EH (cell line): ENCODE measurements at regions not wholly inside any gene's neighbourhood (a gene's known extent, or its start where the extent isn't known, plus 50 kb on each side); places are given as distances from the start of the nearest gene placed in this dataset.
A peak's percentile ranks its signal among the peaks of the same experiment; 100 is the strongest.
"Not testable (repeated sequence)": the region's sequence is repeated elsewhere in the genome, so short reads cannot be mapped to it uniquely, and the experiment has no call there.

Source experiments
- DNase-seq: peaks from one replicate; pipeline ENCODE4 v3.0.0-alpha.2; 2015; ENCODE audit warnings: low read depth

DNA sequence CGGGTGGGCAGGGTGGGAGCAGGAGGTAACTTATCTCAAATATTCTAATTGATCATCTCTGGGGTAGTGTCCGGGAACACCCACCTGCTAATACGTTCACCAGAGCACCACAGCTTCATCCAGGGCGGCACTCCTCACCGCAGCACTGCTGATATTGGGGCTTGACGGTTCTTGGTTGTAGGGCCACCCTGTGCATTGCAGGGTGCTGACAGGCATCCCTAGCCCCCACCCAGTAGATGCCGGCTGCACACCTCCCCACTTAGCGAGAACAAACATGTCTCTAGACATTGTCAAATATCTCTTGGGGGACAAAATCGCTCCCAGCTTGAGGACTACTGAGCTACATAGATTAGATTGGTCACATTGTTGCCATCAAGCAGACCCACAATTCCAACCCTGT is 73.9 kb upstream of the WASF3 start:
- DNase-seq = no peak

DNA sequence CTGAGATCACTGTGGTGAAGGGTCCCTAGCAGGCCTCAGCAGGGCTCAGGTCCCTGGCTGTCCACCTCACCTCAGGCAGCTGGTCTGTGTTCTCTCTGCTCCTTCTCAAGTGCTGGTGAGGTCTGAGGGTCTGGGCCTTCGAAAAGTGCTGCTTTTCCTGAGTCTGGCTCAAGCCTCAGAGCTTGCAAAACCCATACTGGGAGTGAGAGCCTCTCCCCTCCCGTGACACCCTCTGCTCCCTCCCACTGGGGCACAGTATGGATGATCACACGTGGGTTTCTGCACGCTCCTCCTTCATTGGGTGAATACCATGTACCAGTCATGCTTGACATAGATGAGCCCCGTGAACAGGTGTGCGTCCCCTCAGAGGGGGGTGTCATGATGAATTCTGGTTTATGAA is 73.3 kb upstream of the WASF3 start:
- no peak for DNase-seq

DNA sequence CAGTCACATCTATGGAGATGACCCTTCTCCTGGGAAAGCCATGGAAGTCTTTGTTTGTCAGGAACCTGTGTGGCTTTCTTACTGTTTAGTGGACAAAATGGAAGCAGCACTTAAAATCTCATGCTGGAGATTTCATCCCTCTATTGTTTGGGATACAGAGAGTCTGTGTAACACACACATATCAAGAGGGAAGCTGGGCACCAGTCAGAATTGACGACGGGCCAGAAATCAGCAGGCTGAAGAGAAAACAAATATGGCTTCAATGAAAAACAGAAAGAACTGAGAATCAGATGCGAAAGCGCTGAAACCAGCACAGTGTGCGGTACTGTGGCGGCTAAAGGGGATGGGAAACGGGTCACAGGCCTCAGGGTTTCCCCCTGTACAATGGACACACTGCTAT is 72.2 kb upstream of the WASF3 start:
- no peak for DNase-seq

DNA sequence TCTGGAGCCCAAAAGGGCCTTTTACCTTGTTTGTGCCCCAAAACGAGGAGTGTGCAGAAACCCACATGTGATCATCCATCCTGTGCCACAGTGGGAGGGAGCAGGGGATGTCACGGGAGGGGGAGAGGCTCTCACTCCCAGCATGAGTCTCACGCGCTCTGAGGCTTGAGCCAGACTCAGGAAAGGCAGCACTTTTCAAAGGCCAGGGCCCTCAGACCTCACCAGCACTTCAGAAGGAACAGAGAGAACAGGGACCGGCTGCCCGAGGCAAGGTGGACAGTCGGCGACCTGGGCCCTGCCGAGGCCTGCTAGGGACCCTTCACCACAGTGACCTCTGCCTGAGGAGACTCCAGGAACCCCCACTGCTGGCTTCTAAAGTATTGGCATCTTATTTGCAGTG is 71.7 kb upstream of the WASF3 start:
- DNase-seq = no peak

DNA sequence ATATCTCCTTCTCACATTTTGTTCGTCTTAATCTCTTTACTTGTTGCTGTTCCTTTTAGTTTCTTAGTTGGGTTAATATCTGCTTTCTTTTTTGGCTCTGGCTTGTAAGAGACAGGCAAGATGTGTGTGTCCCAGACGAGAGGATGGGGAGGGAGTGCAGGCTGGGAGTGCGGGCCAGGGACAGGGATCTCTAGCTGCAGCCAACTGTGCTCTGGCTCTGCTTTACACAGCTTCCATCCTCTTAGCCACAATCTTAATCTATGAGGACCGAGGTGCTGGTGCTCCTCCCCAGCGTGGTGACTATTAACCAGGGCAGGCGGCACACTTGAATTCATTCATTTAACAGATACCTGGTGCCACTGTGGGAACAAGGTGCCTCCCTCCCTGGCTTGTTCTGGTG is 70.9 kb upstream of the WASF3 start:
- DNase-seq = no peak

DNA sequence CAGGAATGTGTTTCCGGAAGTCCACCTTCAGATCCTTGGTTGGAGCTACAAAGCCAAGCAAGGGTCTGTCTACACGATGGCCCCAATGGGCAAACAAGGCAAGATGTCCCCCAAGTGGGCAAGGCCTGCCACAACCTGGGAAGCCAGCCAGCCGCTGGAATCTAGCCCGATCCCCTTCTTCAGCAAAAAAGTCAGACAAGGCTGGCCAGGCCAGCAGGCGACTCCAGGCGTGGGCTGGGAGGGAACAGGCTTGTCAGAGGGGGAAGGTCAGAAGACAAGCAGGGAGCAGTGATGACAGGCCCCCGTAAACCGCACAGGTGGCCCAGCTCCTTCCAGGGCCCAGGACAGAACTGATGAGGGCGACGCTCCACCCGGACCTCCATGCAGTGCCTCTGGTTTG is 69.7 kb upstream of the WASF3 start:
- no peak for DNase-seq

DNA sequence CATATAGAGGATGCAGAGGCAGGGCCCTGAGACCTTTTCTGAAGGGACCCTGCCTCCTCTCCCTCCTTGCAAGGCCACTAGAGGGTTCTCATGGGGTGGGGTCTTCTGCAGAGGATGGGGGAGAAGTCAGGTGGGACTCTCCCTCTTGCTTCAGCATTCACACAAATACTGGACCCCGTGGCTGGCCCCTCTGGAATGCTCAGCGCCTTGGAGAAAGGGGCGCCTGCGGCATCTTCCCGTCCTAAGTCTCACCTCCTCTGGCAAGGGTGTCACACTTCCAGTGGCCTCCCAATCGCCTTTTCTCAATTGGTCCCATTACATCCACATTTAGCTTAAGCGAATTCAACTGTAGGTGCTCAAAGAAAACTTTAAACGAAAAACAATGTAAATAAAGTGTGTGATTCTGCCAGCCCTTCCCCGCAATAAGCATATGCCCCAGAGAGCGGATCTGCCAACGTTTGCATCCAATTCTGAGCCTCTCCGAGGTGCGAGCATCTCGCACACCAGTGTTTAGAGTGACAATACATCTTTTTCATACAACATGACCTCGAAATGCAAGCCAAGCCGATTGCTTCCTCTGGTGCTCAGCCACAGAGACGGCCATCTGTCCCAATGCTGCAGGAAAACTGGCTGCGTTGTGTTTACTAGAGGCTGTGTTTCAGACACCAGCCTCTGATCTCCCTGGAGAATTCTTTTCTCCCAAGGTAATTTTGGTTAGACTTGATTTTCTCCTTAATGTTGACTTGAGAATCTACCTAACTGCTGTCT is 69.1 kb upstream of the WASF3 start:
- no peak for DNase-seq

DNA sequence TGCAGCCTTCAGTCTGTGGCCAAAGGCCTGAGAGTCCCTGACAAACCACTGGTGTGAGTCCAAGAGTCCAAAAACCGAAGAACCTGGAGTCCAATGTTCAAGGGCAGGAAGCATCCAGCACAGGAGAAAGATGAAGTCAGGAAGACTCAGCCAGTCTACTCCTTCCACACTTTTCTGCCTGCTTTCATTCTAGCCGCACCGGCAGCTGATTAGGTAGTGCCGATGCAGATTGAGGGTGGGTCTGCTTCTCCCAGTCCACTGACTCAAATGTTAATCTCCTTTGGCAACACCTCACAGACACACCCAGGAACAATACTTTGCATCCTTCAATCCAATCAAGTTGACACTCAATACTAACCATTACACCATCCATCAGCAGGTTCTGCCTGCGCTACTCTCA is 65.2 kb upstream of the WASF3 start:
- not testable (repeated sequence) for DNase-seq

DNA sequence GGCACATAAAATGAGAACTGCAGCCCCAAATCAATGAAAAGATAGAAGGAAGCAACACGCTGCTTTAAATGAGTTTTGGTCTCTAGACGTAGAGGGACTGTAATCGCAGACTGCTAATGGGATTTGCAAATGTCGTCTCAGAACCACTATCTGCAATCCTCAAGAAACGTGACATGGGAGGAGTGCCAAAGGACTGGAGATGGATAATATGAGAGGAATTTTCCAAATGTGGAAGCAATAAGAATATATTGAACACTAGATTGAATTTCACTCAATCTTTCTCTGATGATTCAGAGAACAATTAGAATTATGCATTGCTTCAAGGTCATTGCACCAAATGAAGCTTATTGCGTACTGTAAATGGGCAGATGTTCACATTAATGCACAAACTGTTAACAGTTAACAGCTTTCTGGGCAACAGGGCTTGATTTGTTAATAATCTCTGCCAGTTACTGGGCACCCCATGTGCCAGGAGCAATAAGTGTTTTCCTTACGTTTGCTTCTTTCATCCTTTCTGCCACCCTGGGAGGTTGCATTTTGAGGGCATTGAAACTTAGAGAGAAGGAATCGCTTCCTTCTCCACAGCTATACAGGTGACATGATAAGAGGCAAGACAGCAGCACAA is 62.8 kb upstream of the WASF3 start:
- no peak for DNase-seq

DNA sequence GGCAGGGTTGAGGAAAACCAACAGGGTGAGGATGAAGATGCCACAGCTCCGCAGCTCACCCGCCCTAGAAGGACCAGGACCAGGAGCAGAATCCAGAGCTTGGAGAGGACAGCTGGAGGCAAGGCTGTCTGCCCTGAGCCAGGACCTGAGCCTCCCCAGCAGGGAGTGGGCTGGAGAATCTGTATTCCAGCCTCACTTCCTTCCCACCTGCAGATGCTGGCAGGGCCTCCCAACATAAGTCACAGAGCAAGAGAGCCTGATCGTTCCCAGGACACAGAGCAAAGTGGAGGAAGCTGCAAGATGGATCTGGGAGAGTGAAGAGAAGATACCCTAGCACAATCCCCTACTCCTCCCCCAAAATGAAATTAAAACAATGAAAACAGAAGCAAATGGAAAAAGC is 61.7 kb upstream of the WASF3 start:
- no peak for DNase-seq

DNA sequence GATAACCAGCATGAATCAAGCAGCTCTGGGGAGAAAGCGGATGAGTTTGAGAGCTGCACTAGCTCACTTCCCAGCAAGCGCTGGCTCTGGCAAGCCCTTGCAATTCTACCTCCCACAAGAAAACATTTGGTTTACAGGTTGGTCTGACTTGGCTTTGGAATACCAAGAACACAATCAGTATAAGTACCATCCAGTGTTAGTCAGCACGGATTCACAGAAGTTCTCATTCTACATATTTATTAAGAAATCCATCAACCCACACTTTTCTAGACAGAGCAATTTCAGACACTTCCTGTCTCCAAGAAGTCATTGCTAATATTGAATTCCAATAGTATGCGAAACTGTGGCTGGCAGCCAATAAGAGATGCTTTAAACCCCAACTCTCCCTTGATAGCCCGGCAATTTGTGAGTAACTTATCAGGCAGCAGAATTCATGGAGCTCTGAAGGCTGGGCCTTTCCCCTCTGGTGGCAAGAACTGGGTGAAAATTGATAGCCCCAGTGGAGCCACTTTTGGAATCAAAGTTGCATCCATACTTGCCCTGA is 59.4 kb upstream of the WASF3 start:
- peak; percentile 95 for DNase-seq

DNA sequence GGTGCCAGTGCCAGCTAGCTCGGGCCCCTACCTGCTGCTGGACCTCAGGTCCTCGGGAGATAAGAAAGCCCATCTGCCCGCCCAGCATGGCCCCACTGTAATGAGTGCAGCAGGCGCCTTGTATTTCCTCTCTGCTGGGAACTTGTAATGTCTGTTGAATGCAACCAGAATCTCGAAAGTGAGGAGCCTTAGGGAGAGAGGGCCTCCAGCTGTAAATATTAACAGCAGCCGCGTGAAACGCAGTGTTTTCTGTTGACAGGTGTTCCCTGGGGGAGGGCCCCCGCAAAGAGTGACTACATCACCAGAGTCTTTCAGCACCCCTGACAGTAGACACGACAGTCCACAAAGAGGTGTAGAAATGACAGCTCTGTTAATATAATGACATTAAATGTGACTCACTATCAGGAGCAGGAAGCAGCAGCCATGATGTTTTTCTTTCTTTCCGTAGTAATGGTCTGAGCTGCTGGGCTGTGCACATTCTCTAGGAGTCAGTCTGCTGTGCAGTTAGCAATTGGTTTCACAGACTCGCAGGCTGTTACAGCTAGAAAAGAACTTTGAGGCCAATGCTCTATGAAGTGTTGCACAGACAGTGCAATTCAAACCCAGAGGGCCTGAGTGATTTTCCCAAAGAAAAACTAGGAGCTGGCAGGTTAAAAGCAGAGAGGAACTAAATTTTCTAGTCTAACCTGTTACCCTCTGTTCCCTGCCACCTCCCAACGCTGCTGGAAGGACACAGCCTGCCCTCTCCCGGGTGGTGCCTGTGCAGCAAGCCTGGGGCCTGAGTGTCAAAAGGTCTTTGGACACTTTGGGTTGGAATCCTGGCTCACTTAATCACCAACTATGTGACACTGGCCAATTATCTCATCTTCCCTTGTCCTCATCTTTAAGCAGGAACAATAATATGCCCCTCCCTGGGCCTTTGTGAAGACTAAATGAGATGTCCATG is 58.6 kb upstream of the WASF3 start:
- peak; percentile 68 for DNase-seq

DNA sequence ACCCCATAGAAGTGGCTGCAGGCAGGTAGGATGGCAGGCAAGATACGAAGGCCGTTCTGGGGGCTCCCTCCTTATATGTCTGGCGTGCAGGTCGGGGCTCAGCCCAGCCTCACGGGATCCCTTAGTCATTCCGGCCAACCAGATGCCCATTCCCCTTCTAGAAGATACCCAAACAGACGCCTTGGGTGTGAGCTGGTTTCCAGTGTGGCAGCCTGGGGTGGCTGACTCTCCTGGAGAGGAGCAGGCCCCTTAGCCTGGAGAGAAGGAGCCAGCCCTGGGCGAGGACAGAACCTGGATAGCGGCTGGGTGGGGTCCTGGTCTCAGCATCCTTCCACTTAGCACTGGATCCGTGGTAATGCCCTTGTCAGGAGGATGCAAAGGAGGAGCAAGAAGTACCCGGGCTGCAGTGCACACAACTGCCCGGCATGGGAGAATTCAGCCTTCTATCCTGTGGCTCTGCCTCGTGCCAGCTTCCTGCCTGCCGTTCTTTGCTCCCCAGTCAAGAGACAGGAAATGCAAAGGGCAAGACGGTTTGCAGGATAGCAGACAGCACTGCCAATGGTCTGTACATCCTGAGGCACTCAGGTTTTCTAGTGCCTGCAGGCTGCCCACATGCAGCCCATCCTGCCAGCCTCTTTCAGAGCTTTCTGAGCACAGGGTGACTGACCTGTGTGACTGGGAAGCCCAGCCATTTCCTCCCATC is 56.7 kb upstream of the WASF3 start:
- DNase-seq = peak; percentile 32

DNA sequence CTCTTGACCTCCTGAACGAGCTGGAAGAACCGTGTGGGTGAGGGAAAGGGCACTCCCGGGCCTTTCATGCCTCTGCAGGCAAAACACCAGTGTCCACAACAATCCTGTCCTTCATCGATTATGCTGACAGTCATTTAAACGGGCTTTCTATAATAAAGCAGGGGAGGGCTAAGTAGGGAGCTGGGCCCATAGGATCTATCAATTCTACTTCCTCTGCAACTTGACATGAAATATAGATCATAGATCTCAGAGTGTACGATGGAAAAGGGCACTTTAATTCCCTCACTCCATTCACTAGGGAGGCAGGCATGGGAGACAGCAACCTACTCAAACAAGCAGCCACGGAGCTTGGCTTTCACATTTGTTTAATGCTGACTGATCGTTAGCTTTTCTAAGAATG is 55.8 kb upstream of the WASF3 start:
- no peak for DNase-seq

DNA sequence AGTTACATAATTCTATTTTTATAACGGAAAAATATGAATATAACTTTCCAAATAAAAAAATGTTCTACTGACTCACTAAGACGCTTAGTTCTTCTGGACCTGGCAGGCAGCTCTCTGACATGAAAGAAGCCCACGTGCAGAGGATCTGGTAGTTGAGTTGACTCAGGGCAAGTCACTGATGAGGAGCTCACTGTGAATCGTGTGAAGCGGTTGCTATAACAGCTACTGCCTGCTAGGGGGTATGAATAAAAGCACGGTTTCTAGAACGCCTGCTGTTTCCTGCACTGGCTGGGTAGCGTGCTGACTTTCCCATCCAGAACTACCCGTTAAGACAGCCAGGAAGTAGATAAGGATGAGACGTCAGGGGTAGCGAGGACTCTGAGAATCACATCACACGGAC is 54.7 kb upstream of the WASF3 start:
- peak; percentile 58 for DNase-seq

DNA sequence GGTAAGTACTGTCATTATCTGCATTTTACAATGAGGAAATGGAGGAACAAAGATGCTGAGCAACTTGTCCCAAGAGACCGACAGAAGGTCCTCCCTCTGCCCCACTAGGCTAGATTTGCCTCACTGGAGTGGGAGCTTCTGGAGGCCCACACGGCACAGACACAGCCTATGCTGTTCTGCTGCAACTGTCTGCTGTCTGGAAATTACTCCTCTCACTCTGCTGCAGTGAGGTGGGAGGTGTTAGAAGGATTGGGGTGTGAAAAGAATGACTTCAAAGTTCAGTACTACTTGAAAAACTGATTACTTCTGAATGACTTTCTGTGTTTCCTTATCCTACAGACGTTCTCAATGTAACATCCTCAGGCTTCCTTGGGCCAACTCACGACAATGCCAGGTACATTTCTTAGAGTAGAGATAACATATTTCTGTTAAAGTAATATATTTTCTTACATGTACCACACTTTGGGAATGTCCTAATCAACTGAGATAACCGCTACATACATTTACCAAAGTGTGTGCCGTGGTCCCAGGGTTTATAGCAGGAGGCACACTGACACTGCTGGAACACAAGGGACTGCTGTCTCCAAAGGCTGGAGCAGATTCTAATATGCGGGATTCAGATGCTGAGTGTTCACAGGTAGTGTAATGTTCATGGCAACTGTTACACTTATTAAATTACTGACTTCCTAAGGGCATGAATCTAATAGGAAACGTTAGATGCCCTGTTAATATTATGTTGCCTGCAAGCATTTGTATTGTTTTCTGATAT is 53.5 kb upstream of the WASF3 start:
- no peak for DNase-seq
